ENCODE measurements at regions not wholly inside any gene's neighbourhood (a gene's known extent, or its start where the extent isn't known, plus 50 kb on each side); places are given as distances from the start of the nearest gene placed in this dataset.

GRCh38 chr14:55942076-55942654 is 176.0 kb upstream of the PELI2 start:
- DNase-seq: no peak
- no peak for ATAC-seq

- DNase-seq: no peak
- no peak for ATAC-seq
Observed at GRCh38 chr14:55942826-55943225, 175.4 kb upstream of the PELI2 start.

DNA sequence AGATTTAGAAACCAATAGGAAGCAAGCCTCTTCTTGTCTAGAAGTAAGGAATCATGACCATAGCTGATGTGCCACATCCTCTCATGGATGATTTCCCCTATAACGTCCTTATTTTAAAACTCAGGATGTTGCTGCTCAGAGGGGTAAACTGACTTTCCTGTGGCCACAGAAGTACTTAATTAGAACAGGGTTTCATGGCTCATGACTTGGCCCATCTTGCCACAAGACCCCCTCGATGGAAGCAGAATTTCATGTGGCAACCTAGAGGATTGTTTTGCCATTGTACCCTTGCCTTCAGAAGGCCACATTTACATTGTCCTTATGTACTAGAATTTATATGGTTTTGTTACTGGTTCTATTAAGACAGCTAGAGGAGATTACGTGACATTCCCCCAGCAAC is 173.5 kb upstream of the PELI2 start:
- no peak for ATAC-seq
- no peak for DNase-seq

DNA sequence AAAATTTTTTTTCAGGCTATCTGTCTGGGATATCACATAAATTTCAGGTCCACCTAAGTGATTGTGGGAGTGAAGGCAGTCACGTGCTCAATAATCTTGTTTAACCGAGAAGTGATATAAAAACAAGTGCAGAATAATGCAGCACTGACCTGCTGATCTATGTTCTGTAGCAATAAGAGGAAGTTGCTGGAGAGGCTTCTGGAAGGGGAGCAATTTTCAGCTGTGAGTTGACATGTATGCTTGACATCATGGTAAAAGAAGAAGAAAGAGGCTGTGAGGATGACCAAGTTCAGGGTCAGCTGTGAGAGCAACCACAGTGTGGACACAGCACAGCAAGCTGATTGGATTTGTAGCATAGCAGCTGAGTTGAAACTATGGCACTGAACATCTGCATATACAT is 172.0 kb upstream of the PELI2 start:
- no peak for ATAC-seq
- no peak for DNase-seq

DNA sequence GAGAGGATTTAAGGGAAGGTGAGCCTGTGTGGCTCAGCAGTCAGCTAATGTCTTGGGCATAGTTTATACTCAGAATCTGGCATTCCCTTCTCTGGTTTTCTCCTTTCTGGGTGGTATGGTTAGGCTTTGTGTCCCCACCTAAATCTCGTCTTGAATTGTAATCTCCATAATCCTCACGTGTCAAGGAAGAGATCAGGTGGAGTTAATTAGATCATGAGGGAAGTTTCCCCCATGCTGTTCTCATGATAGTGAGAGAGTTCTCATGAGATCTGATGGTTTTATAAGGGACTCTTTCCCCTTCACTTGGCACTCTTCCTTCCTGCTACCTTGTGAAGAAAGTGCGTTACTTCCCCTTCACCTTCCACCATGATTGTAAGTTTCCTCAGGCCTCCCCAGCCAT is 169.8 kb upstream of the PELI2 start:
- no peak for DNase-seq
- no peak for ATAC-seq

DNA sequence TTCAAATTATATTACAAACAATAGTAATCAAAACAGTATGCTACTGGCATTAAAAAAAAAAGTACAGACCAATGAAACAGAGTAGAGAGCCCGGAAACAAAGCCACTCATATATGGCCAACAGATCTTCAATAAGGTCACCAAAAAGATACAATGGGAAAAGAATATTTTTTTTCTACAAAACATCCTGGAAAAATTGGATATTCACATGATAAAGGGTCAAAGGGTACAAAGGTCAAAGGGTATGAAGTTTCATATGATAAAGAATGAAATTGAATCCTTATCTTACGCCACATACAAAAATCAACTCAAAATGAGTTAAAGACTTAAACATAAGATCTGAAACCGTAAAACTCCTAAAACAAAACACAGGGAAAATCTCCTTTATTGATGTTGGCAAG is 168.5 kb upstream of the PELI2 start:
- no peak for DNase-seq
- no peak for ATAC-seq

DNA sequence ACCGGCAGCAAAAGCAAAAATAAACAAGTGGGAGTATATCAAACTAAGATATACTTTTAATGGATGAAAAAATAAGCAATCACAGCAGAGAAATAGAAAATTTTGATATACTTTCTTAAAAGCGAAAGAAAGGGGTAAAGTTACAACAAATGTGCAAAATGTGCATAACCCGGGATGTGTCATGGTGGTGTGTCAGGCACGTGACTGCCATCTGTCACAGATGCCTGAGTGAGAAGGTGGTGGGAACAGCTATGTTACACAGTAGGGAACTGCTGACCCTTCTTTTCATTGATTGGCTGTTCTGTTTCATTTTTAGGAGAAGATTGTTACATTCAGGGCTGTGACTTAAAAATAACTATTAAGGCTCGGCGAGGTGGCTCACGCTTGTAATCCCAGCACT is 168.1 kb upstream of the PELI2 start:
- ATAC-seq: no peak

GRCh38 chr14:55951341-55952206 is 166.6 kb upstream of the PELI2 start:
- no peak for DNase-seq
- no peak for ATAC-seq

More for the DNA sequence above, 168.1 kb upstream of the PELI2 start:
- no peak for DNase-seq

DNA sequence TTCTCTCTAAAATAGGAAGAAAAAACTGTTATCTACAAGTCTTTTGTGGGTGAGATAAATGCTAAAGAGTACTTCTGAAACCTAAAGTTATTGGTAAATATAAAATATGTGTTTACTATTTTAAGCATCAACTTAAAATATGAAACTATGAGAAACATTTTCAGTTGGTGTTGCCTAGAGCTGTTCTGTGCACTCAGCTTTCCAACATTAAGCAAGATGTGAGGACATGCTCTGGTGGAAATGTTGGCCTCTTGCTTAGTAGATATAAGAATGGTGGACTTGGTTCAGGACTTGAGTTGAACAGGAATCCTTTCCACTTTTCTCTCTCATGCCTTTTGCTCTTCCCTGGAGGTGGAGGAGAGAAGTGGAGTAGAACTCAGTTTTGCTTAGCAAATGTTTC is 164.1 kb upstream of the PELI2 start:
- DNase-seq: no peak
- no peak for ATAC-seq

DNA sequence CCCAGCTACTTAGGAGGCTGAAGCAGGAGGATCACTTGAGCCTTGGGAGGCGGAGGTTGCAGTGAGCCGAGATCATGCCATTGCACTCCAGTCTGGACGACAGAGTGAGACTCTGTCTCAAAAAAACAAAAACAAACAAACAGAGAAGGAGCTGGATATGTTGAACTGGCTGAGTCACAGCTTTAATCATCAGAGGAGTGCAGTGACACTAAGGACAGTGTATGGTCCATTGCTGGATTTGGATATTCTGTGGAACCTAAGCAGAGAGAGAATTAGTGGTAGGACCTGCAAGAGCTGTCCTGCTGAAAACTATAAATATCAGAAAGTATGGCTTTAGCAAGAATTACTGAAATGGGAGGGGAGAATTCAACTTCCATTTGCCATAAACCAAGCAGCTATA is 163.0 kb upstream of the PELI2 start:
- ATAC-seq (no peak), DNase-seq (no peak)

GRCh38 chr14:55957950-55958349 is 160.3 kb upstream of the PELI2 start:
- ATAC-seq (no peak), DNase-seq (no peak)

- DNase-seq (no peak), ATAC-seq (no peak)
Observed at GRCh38 chr14:55963295-55963694, 154.9 kb upstream of the PELI2 start.

DNA sequence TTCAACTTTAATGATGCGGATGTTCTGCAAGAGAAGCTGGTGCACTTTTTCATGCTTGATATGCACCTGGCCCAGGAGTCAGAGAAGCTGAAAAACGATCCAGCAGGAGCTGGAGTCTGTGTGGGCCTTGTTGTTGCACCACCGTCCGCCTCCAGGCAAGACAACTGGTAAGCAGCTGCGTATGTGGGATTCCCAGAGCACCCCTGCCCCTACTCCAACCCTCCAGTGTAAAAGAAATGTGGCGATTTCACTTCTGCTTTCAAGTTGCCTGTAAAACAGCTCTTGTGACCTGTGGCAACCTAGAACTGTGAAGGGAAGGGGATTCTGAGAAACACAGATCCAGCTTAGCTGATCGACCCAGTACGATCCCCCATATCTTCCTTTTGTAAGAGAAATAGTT is 154.1 kb upstream of the PELI2 start:
- ATAC-seq: no peak

GRCh38 chr14:55964821-55965220 is 153.4 kb upstream of the PELI2 start:
- DNase-seq: no peak
- ATAC-seq: no peak

More for the DNA sequence above, 154.1 kb upstream of the PELI2 start:
- DNase-seq: no peak

GRCh38 chr14:55965851-55966250 is 152.4 kb upstream of the PELI2 start:
- DNase-seq (no peak), ATAC-seq (no peak)

GRCh38 chr14:55968741-55969140 is 149.5 kb upstream of the PELI2 start:
- ATAC-seq (no peak), DNase-seq (no peak)

- ATAC-seq (no peak), DNase-seq (no peak)
Observed at GRCh38 chr14:55973285-55973800, 144.9 kb upstream of the PELI2 start.

DNA sequence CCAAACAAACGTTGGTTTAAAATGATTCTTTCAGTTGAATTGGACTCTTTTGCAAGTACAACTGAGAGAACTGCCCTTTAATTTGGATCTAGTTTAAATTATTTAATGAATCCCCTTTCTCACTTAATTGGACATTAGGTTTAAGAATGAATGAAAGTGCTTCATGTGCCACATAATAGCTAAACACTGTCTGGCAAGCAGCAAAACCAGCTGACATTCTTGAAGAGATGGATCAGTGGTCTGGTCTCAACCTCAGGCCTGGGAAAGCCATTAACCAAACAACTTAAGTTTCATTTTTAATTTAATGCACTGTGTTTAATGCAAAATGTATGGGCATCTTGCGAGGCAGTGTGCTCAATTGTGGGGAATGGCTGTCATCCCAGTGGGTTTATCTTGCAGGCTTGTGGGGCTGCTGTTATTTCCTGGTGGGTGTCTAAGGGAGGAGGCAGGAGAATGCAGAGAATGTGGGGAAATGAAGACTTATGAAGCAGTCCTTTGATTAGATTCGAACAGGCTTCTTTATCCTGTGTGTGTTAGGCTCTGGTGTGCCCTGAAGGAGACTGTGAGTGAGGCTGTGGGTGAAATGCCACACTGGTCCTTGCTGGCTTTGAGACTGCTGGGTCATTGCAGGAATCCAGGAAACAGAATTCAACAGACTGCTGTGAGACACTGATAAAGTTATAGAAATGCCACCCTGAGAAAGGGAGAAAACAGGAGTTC is 144.1 kb upstream of the PELI2 start:
- DNase-seq (no peak), ATAC-seq (no peak)

GRCh38 chr14:55975281-55975910 is 142.8 kb upstream of the PELI2 start:
- no peak for DNase-seq
- ATAC-seq: no peak

- no peak for DNase-seq
- no peak for ATAC-seq
Observed at GRCh38 chr14:55976219-55976618, 142.0 kb upstream of the PELI2 start.

GRCh38 chr14:55976655-55977054 is 141.6 kb upstream of the PELI2 start:
- ATAC-seq: no peak
- no peak for DNase-seq

- ATAC-seq (no peak), DNase-seq (no peak)
Observed at GRCh38 chr14:55977392-55978150, 140.6 kb upstream of the PELI2 start.

Measured in stimulated activated naive CD8-positive, alpha-beta T cell treated with anti-CD3 and anti-CD28 coated beads, Interleukin-15, Interleukin-2, amounts not matched to agents 100 U/mL and 50 U/mL, for 24 hours (primary cell).